ENCODE measurements at regions not wholly inside any gene's neighbourhood (a gene's known extent, or its start where the extent isn't known, plus 50 kb on each side); places are given as distances from the start of the nearest gene placed in this dataset.

DNA sequence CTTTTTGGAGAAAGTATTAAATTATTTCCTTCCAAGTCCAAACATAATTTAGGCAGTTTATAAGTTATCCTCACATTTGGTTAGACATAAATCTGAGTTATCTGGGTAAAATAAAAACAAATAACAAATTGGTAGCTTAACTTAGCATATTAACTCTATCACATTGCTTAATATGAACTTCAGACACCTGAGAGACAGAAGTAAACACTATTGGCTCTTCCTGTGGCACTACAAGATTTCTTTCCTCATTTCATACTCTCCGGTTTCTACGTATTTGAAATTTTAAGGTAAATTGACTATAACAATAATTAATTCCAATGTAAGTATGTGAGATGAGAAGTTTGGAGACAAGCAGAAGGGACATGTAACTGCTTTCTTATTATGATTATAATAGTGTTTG, 106.8 kb downstream of the TRMT11 start:
- TF ChIP-seq, protein P1, sequence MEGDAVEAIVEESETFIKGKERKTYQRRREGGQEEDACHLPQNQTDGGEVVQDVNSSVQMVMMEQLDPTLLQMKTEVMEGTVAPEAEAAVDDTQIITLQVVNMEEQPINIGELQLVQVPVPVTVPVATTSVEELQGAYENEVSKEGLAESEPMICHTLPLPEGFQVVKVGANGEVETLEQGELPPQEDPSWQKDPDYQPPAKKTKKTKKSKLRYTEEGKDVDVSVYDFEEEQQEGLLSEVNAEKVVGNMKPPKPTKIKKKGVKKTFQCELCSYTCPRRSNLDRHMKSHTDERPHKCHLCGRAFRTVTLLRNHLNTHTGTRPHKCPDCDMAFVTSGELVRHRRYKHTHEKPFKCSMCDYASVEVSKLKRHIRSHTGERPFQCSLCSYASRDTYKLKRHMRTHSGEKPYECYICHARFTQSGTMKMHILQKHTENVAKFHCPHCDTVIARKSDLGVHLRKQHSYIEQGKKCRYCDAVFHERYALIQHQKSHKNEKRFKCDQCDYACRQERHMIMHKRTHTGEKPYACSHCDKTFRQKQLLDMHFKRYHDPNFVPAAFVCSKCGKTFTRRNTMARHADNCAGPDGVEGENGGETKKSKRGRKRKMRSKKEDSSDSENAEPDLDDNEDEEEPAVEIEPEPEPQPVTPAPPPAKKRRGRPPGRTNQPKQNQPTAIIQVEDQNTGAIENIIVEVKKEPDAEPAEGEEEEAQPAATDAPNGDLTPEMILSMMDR (conservative IDR thresholded peaks at IDR 0.05; ENCODE audit: low read depth, low read length) = no peak
- TF ChIP-seq EZH2 (IDR thresholded peaks at IDR 0.05; ENCODE audit: low read length, unreplicated experiment) = no peak
